ENCODE measurements at regions not wholly inside any gene's neighbourhood (a gene's known extent, or its start where the extent isn't known, plus 50 kb on each side); places are given as distances from the start of the nearest gene placed in this dataset.

DNA sequence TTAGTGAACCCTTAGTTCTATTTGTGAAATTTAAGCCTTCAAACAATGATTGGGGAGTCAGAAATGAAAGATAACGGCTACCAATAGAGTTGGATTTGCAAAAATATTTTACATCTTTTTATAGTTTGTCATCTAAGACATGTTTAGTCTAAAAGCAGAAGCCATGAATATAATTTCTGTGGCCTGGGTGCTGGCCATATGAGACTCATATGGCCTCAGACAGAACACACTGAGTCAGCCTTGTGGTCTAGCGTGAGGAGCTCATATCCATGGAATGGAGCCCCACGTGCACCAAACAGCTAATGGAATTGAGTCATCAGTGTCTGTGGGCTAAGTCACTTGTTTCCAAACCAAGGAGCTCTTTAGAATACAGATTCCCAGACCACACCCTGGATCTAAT lies 240.7 kb upstream of the NREP start:
- TF ChIP-seq, protein P1, sequence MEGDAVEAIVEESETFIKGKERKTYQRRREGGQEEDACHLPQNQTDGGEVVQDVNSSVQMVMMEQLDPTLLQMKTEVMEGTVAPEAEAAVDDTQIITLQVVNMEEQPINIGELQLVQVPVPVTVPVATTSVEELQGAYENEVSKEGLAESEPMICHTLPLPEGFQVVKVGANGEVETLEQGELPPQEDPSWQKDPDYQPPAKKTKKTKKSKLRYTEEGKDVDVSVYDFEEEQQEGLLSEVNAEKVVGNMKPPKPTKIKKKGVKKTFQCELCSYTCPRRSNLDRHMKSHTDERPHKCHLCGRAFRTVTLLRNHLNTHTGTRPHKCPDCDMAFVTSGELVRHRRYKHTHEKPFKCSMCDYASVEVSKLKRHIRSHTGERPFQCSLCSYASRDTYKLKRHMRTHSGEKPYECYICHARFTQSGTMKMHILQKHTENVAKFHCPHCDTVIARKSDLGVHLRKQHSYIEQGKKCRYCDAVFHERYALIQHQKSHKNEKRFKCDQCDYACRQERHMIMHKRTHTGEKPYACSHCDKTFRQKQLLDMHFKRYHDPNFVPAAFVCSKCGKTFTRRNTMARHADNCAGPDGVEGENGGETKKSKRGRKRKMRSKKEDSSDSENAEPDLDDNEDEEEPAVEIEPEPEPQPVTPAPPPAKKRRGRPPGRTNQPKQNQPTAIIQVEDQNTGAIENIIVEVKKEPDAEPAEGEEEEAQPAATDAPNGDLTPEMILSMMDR (IDR thresholded peaks at IDR 0.05; ENCODE audit: extremely low read depth, low read depth, low read length) = no peak
- Histone ChIP-seq H3K4me2 (ENCODE audit: insufficient read depth, low read length) (peak overlapping the region; percentile 2), H3K27ac (ENCODE audit: low read depth, low read length) (peak overlapping the region; percentile 91)

DNA sequence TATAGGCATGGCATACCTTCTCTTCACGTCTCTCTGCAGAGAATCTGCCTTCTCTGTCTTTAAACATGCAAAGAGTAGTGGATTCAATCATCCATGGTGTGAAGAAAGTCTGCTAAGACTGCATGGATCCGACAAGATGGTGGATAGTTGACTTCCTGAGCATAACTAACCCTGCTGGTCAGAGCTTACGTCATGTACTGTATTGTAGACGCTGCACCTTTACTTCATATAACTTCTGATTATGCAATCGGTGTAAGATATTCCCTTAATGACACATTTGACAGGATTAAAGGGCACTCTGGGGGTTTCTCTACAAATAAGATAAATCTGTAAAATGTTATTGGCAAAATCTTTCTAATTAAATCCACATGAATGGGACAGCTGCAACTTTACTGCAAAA lies 240.3 kb upstream of the NREP start:
- no peaks in the 10 kb centered on the region for H3K36me3 ChIP-seq (ENCODE audit: insufficient read depth, low read length)
- peak; percentile 27 for DNase-seq (ENCODE audit: insufficient read length, low spot score, missing footprints)
- H3K27me3 ChIP-seq (ENCODE audit: insufficient read depth, low read length) = no peaks in the 10 kb centered on the region
- H4K20me1 ChIP-seq (ENCODE audit: insufficient read depth, low read length) = no peaks in the 10 kb centered on the region
- no peaks in the 10 kb centered on the region for H3K9me3 ChIP-seq (ENCODE audit: low read depth, low read length)
- H3K4me3 ChIP-seq (ENCODE audit: insufficient read depth, low read length) = no peak overlapping the region
- H2AFZ ChIP-seq (ENCODE audit: low read length) = peak overlapping the region; percentile 0
- H3K27ac ChIP-seq (ENCODE audit: low read depth, low read length) = peak overlapping the region; percentile 91
- peak overlapping the region; percentile 2 for H3K4me2 ChIP-seq (ENCODE audit: insufficient read depth, low read length)
- peaks cover 40% of the 10 kb centered on the region for H3K4me1 ChIP-seq (ENCODE audit: insufficient read depth, low read length)
- TF ChIP-seq, protein P1 (IDR thresholded peaks at IDR 0.05; ENCODE audit: extremely low read depth, low read depth, low read length) = no peak
- no peaks in the 10 kb centered on the region for H3K79me2 ChIP-seq (ENCODE audit: insufficient read depth, low read length)

More for the DNA sequence above, 240.7 kb upstream of the NREP start:
- Histone ChIP-seq H3K9me3 (ENCODE audit: low read depth, low read length) (no peaks in the 10 kb centered on the region), H3K79me2 (ENCODE audit: insufficient read depth, low read length) (no peaks in the 10 kb centered on the region), H2AFZ (ENCODE audit: low read length) (no peak overlapping the region), H3K27me3 (ENCODE audit: insufficient read depth, low read length) (no peaks in the 10 kb centered on the region), H3K4me3 (ENCODE audit: insufficient read depth, low read length) (no peak overlapping the region), H3K4me1 (ENCODE audit: insufficient read depth, low read length) (peaks cover 40% of the 10 kb centered on the region), H4K20me1 (ENCODE audit: insufficient read depth, low read length) (no peaks in the 10 kb centered on the region), H3K36me3 (ENCODE audit: insufficient read depth, low read length) (no peaks in the 10 kb centered on the region)
- peak; percentile 93 for DNase-seq (ENCODE audit: insufficient read length, low spot score, missing footprints)

DNA sequence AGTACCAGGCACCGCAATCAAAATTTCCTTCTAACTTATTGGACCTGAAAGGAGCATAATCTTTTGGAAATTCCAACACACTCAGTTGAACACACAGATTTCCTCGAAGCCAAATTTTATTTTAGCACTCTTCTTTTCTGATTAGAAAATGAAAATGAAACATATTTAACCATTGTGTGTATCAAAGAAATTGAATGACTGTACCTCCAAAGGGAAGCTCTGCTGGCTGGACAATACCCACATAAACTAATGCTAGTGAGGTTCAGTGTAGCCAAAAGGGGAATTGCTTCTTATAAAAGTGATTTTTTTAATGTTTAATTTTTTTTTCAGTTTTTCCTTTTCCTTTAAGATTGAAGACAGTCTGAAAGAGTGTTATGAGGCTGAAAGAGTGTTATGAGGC lies 239.6 kb upstream of the NREP start:
- Histone ChIP-seq H2AFZ (ENCODE audit: low read length) (no peak overlapping the region), H3K4me2 (ENCODE audit: insufficient read depth, low read length) (no peak overlapping the region), H3K27ac (ENCODE audit: low read depth, low read length) (peak overlapping the region; percentile 91), H4K20me1 (ENCODE audit: insufficient read depth, low read length) (no peaks in the 10 kb centered on the region), H3K27me3 (ENCODE audit: insufficient read depth, low read length) (no peaks in the 10 kb centered on the region), H3K4me1 (ENCODE audit: insufficient read depth, low read length) (peaks cover 40% of the 10 kb centered on the region), H3K9me3 (ENCODE audit: low read depth, low read length) (no peaks in the 10 kb centered on the region), H3K36me3 (ENCODE audit: insufficient read depth, low read length) (no peaks in the 10 kb centered on the region), H3K4me3 (ENCODE audit: insufficient read depth, low read length) (no peak overlapping the region), H3K79me2 (ENCODE audit: insufficient read depth, low read length) (no peaks in the 10 kb centered on the region)
- TF ChIP-seq, protein P1 (IDR thresholded peaks at IDR 0.05; ENCODE audit: extremely low read depth, low read depth, low read length) = no peak
- DNase-seq (ENCODE audit: insufficient read length, low spot score, missing footprints) = no peak

DNA sequence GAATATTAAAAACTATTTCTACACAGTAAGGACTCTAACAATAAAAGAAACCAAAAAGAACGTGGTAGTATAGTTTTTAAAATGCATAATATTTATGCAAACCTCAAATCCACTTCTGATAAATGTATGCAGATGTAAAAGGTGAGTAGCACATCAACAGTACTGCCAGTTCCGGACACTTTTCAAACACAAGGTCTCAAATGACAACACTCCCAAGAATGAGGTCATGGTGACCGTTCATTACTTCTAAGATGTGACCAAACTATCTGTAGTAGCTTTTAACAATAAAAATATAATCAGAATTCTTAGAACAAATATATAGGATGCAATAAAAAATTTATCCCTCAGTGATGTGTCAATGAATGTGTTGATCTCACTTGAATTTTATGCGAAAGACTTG lies 238.7 kb upstream of the NREP start:
- Histone ChIP-seq H3K4me2 (ENCODE audit: insufficient read depth, low read length) (no peak overlapping the region), H3K36me3 (ENCODE audit: insufficient read depth, low read length) (no peaks in the 10 kb centered on the region), H3K4me1 (ENCODE audit: insufficient read depth, low read length) (peaks cover 38% of the 10 kb centered on the region), H3K27ac (ENCODE audit: low read depth, low read length) (no peak overlapping the region), H2AFZ (ENCODE audit: low read length) (no peak overlapping the region), H3K79me2 (ENCODE audit: insufficient read depth, low read length) (no peaks in the 10 kb centered on the region), H4K20me1 (ENCODE audit: insufficient read depth, low read length) (no peaks in the 10 kb centered on the region), H3K4me3 (ENCODE audit: insufficient read depth, low read length) (no peak overlapping the region), H3K9me3 (ENCODE audit: low read depth, low read length) (no peaks in the 10 kb centered on the region), H3K27me3 (ENCODE audit: insufficient read depth, low read length) (no peaks in the 10 kb centered on the region)
- DNase-seq (ENCODE audit: insufficient read length, low spot score, missing footprints) = no peak
- TF ChIP-seq, protein P1 (IDR thresholded peaks at IDR 0.05; ENCODE audit: extremely low read depth, low read depth, low read length) = no peak
